CD8-positive, alpha-beta memory T cell (primary cell): ENCODE measurements at regions not wholly inside any gene's neighbourhood (a gene's known extent, or its start where the extent isn't known, plus 50 kb on each side); places are given as distances from the start of the nearest gene placed in this dataset.

Experiments
- CTCF ChIA-PET: fragments of 350-600 bp; sonication (Branson Sonifier 250); formaldehyde crosslinking; loops from one replicate; lab custom pipeline; 2021; ENCODE audit warnings: antibody characterized with exemption; lab: Charles Lee
- POLR2A ChIA-PET: fragments of 350-600 bp; sonication (Branson Sonifier 250); formaldehyde crosslinking; loops from one replicate; lab custom pipeline; 2021; ENCODE audit warnings: antibody characterized with exemption; lab: Charles Lee
- DNase-seq, 5 donors: peaks; one replicate each; pipeline versions ENCODE4 v3.0.0 to v3.0.0-alpha.2; 2020 to 2022; ENCODE audit warnings: mixed read lengths in 1 of 5
- H3K27ac ChIP-seq: one replicate; pipeline ENCODE4 v1.7.0; 2013; ENCODE audit warnings: low read depth, mild to moderate bottlenecking, low read length, moderate library complexity
- H3K27me3 ChIP-seq: 2 replicates; pipeline ENCODE4 v1.7.0; 2013; ENCODE audit warnings: low read length, mild to moderate bottlenecking; ENCODE audit not compliant: insufficient read depth, poor library complexity, severe bottlenecking
- H3K36me3 ChIP-seq: 2 replicates; pipeline ENCODE4 v1.7.0; 2013; ENCODE audit warnings: mild to moderate bottlenecking, low read length, moderate library complexity; ENCODE audit not compliant: insufficient read depth
- H3K4me1 ChIP-seq: 2 replicates; pipeline ENCODE4 v1.7.0; 2013; ENCODE audit warnings: mild to moderate bottlenecking, low read length, moderate library complexity; ENCODE audit not compliant: insufficient read depth
- H3K4me3 ChIP-seq: 2 replicates; pipeline ENCODE4 v1.7.0; 2013; ENCODE audit warnings: mild to moderate bottlenecking, low read length
- H3K9me3 ChIP-seq: 2 replicates; pipeline ENCODE4 v1.7.0; 2013; ENCODE audit warnings: mild to moderate bottlenecking, low read length
- H3K27ac Mint-ChIP-seq, 8 donors: one replicate each; pipeline ENCODE4 v1.8.0; 2020 to 2021; ENCODE audit warnings: mixed read lengths in 8 of 8, mild to moderate bottlenecking in 6 of 8, inconsistent platforms in 3 of 8, moderate library complexity in 3 of 8
- H3K27me3 Mint-ChIP-seq, 2 donors: one replicate each; pipeline ENCODE4 v1.8.0; 2020 to 2021; ENCODE audit warnings: mixed read lengths in 2 of 2, mild to moderate bottlenecking in 1 of 2, moderate library complexity in 1 of 2
- H3K36me3 Mint-ChIP-seq, 3 donors: one replicate each; pipeline ENCODE4 v1.8.0; 2020 to 2021; ENCODE audit warnings: mixed read lengths in 3 of 3, inconsistent platforms in 1 of 3, mild to moderate bottlenecking in 1 of 3
- H3K4me1 Mint-ChIP-seq, 3 donors: one replicate each; pipeline ENCODE4 v1.8.0; 2020 to 2021; ENCODE audit warnings: mixed read lengths in 3 of 3, inconsistent platforms in 1 of 3, mild to moderate bottlenecking in 1 of 3
- H3K4me3 Mint-ChIP-seq, 7 donors: one replicate each; pipeline ENCODE4 v1.8.0; 2020 to 2021; ENCODE audit warnings: mixed read lengths in 7 of 7, mild to moderate bottlenecking in 6 of 7, moderate library complexity in 4 of 7, inconsistent platforms in 2 of 7
- H3K9me3 Mint-ChIP-seq, 5 donors: one replicate each; pipeline ENCODE4 v1.8.0; 2020 to 2022; ENCODE audit warnings: mixed read lengths in 5 of 5, mild to moderate bottlenecking in 3 of 5, moderate library complexity in 2 of 5, inconsistent platforms in 1 of 5

DNA sequence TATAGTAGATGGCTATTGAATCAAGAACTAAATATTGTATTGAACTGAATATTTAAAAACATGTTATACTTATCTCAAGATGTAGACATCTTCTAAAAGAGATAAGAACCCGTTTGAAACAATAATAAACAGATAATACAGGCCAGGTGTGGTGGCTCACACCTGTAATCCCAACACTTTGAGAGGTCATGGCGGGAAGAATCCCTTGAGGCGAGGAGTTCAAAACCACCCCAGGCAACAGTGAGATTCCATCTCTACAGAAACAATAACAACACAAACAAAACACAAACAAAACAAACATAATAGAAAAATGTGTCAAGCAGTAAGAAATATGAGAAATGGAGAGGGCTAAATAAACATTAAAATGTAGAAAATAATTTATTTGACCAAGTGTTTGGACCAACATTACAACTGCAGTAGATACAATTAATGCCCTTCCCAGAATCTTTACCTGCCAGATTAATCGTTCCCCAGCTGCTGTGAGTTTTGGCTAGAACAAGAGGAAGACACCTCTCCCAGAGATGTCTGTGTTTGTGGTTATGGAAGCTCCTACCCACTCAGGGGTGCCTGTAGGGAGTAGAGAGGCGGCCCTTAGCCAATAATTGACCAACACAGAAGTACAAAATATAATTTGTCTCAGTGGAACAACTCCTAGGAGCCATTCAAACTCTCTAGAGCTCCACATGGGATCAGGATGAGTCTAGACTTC is 111.9 kb upstream of the AGTR1 start:
- Mint-ChIP-seq H3K9me3 (peaks cover 0 to 6% (median 0%) of the 10 kb centered on the region in 5 donors), H3K4me1 (no peaks in the 10 kb centered on the region), H3K27me3 (no peaks in the 10 kb centered on the region), H3K36me3 (no peaks in the 10 kb centered on the region), H3K4me3 (no peak overlapping the region), H3K27ac (no peak overlapping the region)
- ChIA-PET POLR2A (no interaction called here), CTCF (no interaction called here)
- Histone ChIP-seq H3K4me1 (no peaks in the 10 kb centered on the region), H3K27me3 (no peaks in the 10 kb centered on the region), H3K4me3 (no peak overlapping the region), H3K9me3 (no peaks in the 10 kb centered on the region), H3K36me3 (no peaks in the 10 kb centered on the region), H3K27ac (no peak overlapping the region)
- DNase-seq = no peak

DNA sequence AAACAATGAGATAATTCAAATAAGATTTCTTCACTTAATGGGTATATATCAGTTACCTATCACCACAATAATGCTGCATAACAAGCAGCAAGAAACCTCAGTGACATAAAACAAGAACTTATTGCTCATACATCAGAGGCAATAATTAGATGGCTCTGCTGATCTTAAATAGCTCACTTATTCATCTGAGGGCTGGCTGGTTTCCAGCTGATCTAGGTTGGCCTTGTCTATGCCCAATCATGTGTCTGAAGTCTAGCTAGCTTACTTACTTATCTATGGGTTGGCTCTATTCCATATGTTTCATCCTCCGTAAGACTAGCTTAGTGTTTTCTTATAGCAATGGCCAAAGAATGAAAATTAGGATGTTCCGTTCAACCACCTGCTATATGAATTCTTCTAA is 109.4 kb upstream of the AGTR1 start:
- no peaks in the 10 kb centered on the region for H3K4me1 ChIP-seq
- H3K9me3 ChIP-seq = no peaks in the 10 kb centered on the region
- H3K27ac Mint-ChIP-seq = no peak overlapping the region
- no peak overlapping the region for H3K4me3 ChIP-seq
- H3K36me3 ChIP-seq = no peaks in the 10 kb centered on the region
- H3K4me3 Mint-ChIP-seq = no peak overlapping the region
- H3K4me1 Mint-ChIP-seq = no peaks in the 10 kb centered on the region
- ChIA-PET POLR2A (no interaction called here), CTCF (no interaction called here)
- no peaks in the 10 kb centered on the region for H3K27me3 Mint-ChIP-seq
- H3K27ac ChIP-seq = no peak overlapping the region
- no peaks in the 10 kb centered on the region for H3K36me3 Mint-ChIP-seq
- no peak for DNase-seq
- no peaks in the 10 kb centered on the region for H3K27me3 ChIP-seq
- H3K9me3 Mint-ChIP-seq = peaks cover 0 to 12% (median 0%) of the 10 kb centered on the region in 5 donors

DNA sequence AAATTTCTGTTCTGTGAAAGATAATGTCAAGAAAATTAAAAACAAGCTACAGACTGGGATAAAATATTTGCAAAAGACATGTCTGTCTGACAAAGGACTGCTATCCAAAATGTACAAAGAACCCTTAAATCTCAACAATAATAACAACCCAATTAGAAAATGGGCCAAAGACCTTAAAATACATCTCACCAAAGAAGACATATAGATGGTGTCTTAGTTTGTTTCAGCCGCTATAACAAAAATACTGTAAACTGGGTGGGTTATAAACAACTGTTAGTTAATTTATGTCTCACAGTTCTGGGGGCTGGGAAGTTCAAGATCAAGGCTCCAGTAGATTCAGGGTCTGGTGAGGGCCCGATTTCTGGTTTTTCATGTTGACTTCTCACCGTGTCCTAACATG is 106.2 kb upstream of the AGTR1 start:
- no peak overlapping the region for H3K27ac Mint-ChIP-seq
- Histone ChIP-seq H3K27ac (no peak overlapping the region), H3K4me1 (no peaks in the 10 kb centered on the region), H3K27me3 (no peaks in the 10 kb centered on the region), H3K9me3 (no peaks in the 10 kb centered on the region), H3K36me3 (no peaks in the 10 kb centered on the region), H3K4me3 (no peak overlapping the region)
- CTCF ChIA-PET = no interaction called here
- no peaks in the 10 kb centered on the region for H3K36me3 Mint-ChIP-seq
- POLR2A ChIA-PET = no interaction called here
- H3K27me3 Mint-ChIP-seq = no peaks in the 10 kb centered on the region
- DNase-seq = no peak
- H3K9me3 Mint-ChIP-seq = peaks cover 0 to 7% (median 0%) of the 10 kb centered on the region in 5 donors
- no peak overlapping the region for H3K4me3 Mint-ChIP-seq
- no peaks in the 10 kb centered on the region for H3K4me1 Mint-ChIP-seq

DNA sequence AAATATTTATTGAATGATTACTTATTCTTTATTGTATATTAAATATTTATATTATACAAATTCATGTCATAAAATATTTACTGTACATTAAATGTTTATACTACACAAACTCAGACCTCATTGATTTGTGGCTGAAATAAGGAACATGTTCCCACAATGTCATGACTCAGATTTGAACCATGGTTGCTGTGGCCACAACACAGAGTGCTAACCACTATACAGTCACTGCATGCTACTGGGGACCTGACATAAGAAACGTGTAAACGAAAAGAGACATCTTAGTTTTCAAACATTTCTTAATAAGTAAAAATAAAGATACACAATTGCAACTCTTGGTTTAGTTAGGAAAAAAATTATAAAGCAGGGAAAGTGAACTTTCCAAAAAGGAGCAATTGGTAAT is 99.1 kb upstream of the AGTR1 start:
- H3K36me3 Mint-ChIP-seq = no peaks in the 10 kb centered on the region
- ChIA-PET CTCF (interaction anchor here (0.6 kb wide), 1 partner anchor 271 kb away, joined by 3 read pairs; no protein-coding TSS in a partner anchor), POLR2A (no interaction called here)

DNA sequence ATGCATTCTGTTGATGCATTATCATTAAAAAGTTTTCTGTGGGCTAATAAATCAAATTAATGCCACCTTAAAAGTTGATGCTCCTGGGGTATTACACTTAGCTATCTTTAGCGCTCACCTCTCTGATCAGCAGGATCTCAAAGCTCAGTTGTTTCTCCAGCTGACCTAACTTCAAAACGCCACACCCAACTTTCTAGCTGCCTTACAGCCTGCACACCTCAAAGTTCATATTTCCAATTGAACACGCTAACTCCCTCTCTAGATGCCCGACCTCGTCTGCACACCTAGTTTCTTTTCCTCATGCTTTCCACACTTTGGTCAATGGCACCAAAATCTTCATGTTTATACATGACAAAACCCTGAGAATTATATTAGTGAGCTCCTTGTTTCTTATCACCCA is 98.2 kb upstream of the AGTR1 start:
- H3K36me3 ChIP-seq = no peaks in the 10 kb centered on the region
- POLR2A ChIA-PET = no interaction called here
- Mint-ChIP-seq H3K27ac (no peak overlapping the region), H3K36me3 (no peaks in the 10 kb centered on the region), H3K27me3 (no peaks in the 10 kb centered on the region), H3K4me3 (no peak overlapping the region), H3K9me3 (peaks cover 0 to 6% (median 0%) of the 10 kb centered on the region in 5 donors), H3K4me1 (no peaks in the 10 kb centered on the region)
- no peak overlapping the region for H3K27ac ChIP-seq
- H3K4me1 ChIP-seq = no peaks in the 10 kb centered on the region
- CTCF ChIA-PET = interaction anchor here (0.6 kb wide), 1 partner anchor 270 kb away, joined by 3 read pairs; no protein-coding TSS in a partner anchor
- no peaks in the 10 kb centered on the region for H3K27me3 ChIP-seq
- DNase-seq = no peak
- no peak overlapping the region for H3K4me3 ChIP-seq
- H3K9me3 ChIP-seq = no peaks in the 10 kb centered on the region

More for the DNA sequence above, 99.1 kb upstream of the AGTR1 start:
- Mint-ChIP-seq H3K9me3 (peaks cover 0 to 10% (median 0%) of the 10 kb centered on the region in 5 donors), H3K4me1 (no peaks in the 10 kb centered on the region), H3K27me3 (no peaks in the 10 kb centered on the region), H3K4me3 (no peak overlapping the region), H3K27ac (no peak overlapping the region)
- Histone ChIP-seq H3K27ac (no peak overlapping the region), H3K36me3 (no peaks in the 10 kb centered on the region), H3K4me3 (no peak overlapping the region), H3K4me1 (no peaks in the 10 kb centered on the region), H3K27me3 (no peaks in the 10 kb centered on the region), H3K9me3 (no peaks in the 10 kb centered on the region)
- no peak for DNase-seq

DNA sequence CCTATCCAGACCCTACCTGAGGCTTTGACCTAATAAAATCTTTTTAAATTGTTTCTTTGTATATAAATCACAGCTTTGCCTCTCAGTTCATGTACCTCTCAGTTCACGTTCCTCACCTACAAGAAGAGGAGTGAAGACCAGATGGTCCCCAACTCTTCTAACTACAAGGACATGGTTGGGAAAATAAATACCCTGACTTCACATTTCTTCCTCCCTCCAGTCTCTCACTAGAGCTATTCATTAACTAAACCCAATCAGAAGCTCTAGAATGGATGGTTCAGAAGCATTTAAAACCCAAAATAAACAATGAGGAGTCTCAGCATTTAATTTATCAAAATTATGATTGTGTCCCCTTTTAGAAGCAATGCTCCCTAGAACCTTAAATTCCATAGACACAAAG is 97.3 kb upstream of the AGTR1 start:
- H3K27ac Mint-ChIP-seq = no peak overlapping the region
- H3K36me3 Mint-ChIP-seq = no peaks in the 10 kb centered on the region
- Histone ChIP-seq H3K4me3 (no peak overlapping the region), H3K27ac (no peak overlapping the region), H3K27me3 (no peaks in the 10 kb centered on the region), H3K36me3 (no peaks in the 10 kb centered on the region), H3K9me3 (no peaks in the 10 kb centered on the region), H3K4me1 (no peaks in the 10 kb centered on the region)
- H3K4me1 Mint-ChIP-seq = no peaks in the 10 kb centered on the region
- no peak for DNase-seq
- peaks cover 0 to 6% (median 0%) of the 10 kb centered on the region in 5 donors for H3K9me3 Mint-ChIP-seq
- no peak overlapping the region for H3K4me3 Mint-ChIP-seq
- POLR2A ChIA-PET = no interaction called here
- CTCF ChIA-PET = no interaction called here
- H3K27me3 Mint-ChIP-seq = no peaks in the 10 kb centered on the region

DNA sequence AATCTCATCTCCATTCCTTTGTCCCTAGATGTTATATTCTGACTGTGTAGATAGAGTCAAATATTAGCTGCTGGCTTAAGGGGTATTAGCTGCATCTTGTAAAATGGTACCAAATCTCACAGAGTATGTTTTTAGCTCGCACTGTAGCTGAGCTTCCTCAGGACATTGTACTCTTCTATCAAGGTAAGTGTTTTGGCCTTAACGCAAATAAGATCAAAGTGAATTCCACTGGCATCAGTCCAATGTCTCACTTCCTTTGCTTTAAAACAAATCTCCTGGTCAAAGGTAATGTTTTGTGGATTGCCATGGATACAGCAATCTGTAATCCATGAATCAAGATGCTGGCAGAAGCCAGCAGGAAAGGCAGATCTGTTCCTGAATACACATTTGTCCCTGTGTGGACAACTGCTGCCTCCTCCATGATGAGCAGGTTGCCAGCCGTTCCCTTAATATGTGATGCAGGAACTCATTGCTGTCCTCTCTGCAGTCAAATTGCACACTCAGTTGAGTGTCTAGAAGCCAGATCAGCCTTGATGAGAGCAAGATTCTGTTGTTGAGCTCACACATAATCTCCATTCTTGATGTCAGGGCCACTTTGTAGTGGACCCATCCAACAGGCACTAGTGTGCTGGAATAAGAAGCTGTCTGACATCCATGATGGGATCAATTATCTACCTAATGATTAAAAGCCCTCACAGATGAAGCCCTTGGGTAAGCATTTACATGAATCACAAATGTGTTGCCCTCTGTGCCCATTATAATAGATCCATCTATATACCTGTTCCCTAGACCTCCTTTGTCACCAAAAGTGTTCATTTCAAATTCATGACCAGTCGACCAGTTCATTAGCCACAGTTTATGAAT is 96.6 kb upstream of the AGTR1 start:
- no peak overlapping the region for H3K27ac Mint-ChIP-seq
- no peak overlapping the region for H3K4me3 Mint-ChIP-seq
- no peaks in the 10 kb centered on the region for H3K36me3 ChIP-seq
- no peaks in the 10 kb centered on the region for H3K27me3 ChIP-seq
- no peaks in the 10 kb centered on the region for H3K4me1 Mint-ChIP-seq
- ChIA-PET POLR2A (no interaction called here), CTCF (no interaction called here)
- no peaks in the 10 kb centered on the region for H3K4me1 ChIP-seq
- no peak overlapping the region for H3K27ac ChIP-seq
- no peak overlapping the region for H3K4me3 ChIP-seq
- no peaks in the 10 kb centered on the region for H3K36me3 Mint-ChIP-seq
- no peaks in the 10 kb centered on the region for H3K27me3 Mint-ChIP-seq
- no peak for DNase-seq
- no peaks in the 10 kb centered on the region for H3K9me3 ChIP-seq
- peaks cover 0 to 6% (median 0%) of the 10 kb centered on the region in 5 donors for H3K9me3 Mint-ChIP-seq
